GM23338 (cell line): ENCODE measurements at regions not wholly inside any gene's neighbourhood (a gene's known extent, or its start where the extent isn't known, plus 50 kb on each side); places are given as distances from the start of the nearest gene placed in this dataset.

Source experiments
- CREB1 ChIP-seq: fragments of 250-450 bp; sonication (Bioruptor Pico); IDR thresholded peaks from 2 replicates; pipeline ENCODE4 v1.5.0; 2020; ENCODE audit warnings: low read depth, mild to moderate bottlenecking, moderate library complexity
- CTCF ChIP-seq, 2 experiments: fragments of 200-600 bp in 1 of 2; sonication (generic) in 1 of 2; conservative IDR thresholded peaks; 2 replicates each; pipeline versions ENCODE4 v1.5.1 to v1.6.1; 2016 to 2017; ENCODE audit warnings: antibody characterized with exemption in 2 of 2, low read depth in 2 of 2, mild to moderate bottlenecking in 2 of 2, moderate library complexity in 1 of 2
- ETS1 ChIP-seq: IDR thresholded peaks from 2 replicates; pipeline ENCODE4 v1.6.1; 2016; ENCODE audit warnings: antibody characterized with exemption
- EZH2 ChIP-seq: fragments of 200-600 bp; sonication (generic); IDR thresholded peaks from one replicate; pipeline ENCODE4 v1.8.0; 2017; ENCODE audit warnings: antibody characterized with exemption, mild to moderate bottlenecking, low read depth; ENCODE audit not compliant: unreplicated experiment
- JUNB ChIP-seq: IDR thresholded peaks from one replicate; pipeline ENCODE4 v1.6.1; 2016; ENCODE audit warnings: antibody characterized with exemption; ENCODE audit not compliant: unreplicated experiment
- POLR2AphosphoS5 ChIP-seq: IDR thresholded peaks from 2 replicates; pipeline ENCODE4 v1.6.1; 2016; ENCODE audit warnings: antibody characterized with exemption, low read depth
- REST ChIP-seq: IDR thresholded peaks from one replicate; pipeline ENCODE4 v1.6.1; 2018; ENCODE audit warnings: antibody characterized with exemption; ENCODE audit not compliant: unreplicated experiment
- ZNF331 ChIP-seq: fragments of 250-450 bp; sonication (Bioruptor Pico); IDR thresholded peaks from 2 replicates; pipeline ENCODE4 v1.5.0; 2020; ENCODE audit warnings: low read depth, mild to moderate bottlenecking, moderate library complexity
- ZNF462 ChIP-seq: fragments of 250-450 bp; sonication (Bioruptor Pico); IDR thresholded peaks from 2 replicates; pipeline ENCODE4 v1.5.0; 2020; ENCODE audit warnings: mild to moderate bottlenecking, moderate library complexity

DNA sequence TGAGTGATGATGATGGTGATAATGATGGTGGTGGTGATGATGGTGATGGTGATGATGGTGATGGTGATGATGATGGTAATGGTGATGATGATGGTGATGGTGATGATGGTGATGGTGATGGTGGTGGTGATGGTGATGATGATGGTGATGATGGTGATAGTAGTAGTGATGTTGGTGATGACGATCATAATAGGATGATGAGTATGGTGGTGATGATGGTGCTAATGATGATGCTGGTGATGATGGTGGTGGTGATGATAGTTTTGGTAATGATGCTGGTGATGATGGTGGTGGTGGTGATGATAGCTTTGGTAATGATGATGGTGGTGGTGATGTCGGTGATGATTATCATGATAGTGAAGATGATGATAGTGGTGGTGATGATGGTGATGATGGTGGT is 171.5 kb upstream of the SFSWAP start:
- TF ChIP-seq CTCF (conservative IDR thresholded peaks at IDR 0.05; ENCODE audit: low read depth in 2 of 2) (no peak), POLR2AphosphoS5 (no peak), EZH2 (no peak), ETS1 (no peak), CREB1 (CRISPR knock-in tag) (no peak), ZNF331 (no peak), JUNB (no peak), REST (no peak), ZNF462 (CRISPR knock-in tag) (no peak)
